ENCODE measurements at regions not wholly inside any gene's neighbourhood (a gene's known extent, or its start where the extent isn't known, plus 50 kb on each side); places are given as distances from the start of the nearest gene placed in this dataset.

DNA sequence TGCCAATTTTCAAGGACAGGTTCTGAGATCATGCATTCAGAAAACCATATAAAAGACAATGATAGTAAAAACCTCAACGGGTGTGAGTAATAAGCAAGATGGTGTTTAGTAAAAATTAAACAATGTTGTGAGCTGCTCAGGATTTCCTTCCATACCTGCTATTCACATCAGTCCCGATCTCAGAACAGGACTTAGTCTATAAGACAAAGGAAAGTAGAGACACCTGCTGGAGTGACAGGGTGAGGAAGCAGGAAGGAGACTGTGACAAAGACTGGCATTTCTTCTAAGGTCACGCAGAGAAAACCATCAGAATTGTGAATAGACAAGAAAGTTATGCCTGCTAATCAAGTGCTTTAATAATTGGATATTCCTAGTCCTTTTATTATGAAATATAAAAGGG lies 648.0 kb downstream of the DACH1 start:
- TF ChIP-seq RAD21 (conservative IDR thresholded peaks at IDR 0.05), result peak; percentile 49
- TF ChIP-seq SMC3 (conservative IDR thresholded peaks at IDR 0.05; ENCODE audit: poor library complexity), result peak; percentile 41
- no peak for TF ChIP-seq MXI1 (conservative IDR thresholded peaks at IDR 0.05; ENCODE audit: poor library complexity, severe bottlenecking)
- TF ChIP-seq, protein P1, sequence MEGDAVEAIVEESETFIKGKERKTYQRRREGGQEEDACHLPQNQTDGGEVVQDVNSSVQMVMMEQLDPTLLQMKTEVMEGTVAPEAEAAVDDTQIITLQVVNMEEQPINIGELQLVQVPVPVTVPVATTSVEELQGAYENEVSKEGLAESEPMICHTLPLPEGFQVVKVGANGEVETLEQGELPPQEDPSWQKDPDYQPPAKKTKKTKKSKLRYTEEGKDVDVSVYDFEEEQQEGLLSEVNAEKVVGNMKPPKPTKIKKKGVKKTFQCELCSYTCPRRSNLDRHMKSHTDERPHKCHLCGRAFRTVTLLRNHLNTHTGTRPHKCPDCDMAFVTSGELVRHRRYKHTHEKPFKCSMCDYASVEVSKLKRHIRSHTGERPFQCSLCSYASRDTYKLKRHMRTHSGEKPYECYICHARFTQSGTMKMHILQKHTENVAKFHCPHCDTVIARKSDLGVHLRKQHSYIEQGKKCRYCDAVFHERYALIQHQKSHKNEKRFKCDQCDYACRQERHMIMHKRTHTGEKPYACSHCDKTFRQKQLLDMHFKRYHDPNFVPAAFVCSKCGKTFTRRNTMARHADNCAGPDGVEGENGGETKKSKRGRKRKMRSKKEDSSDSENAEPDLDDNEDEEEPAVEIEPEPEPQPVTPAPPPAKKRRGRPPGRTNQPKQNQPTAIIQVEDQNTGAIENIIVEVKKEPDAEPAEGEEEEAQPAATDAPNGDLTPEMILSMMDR (IDR thresholded peaks at IDR 0.05; ENCODE audit: poor library complexity, severe bottlenecking), result peak; percentile 53
- Histone ChIP-seq H3F3A (ENCODE audit: insufficient read depth, low read length, poor library complexity, severe bottlenecking) (no peaks in the 10 kb centered on the region), H2AFZ (ENCODE audit: low read depth, low read length) (no peak overlapping the region), H3K4me3 (ENCODE audit: low read length) (no peak overlapping the region), H3K4me2 (ENCODE audit: low read length) (no peak overlapping the region), H3K27ac (ENCODE audit: low read length) (no peak overlapping the region), H3K27me3 (ENCODE audit: insufficient read depth, low read depth, low read length) (no peaks in the 10 kb centered on the region), H3K9me3 (ENCODE audit: low read length) (no peaks in the 10 kb centered on the region), H3K9me2 (ENCODE audit: insufficient read depth, low read length) (no peaks in the 10 kb centered on the region), H4K20me1 (ENCODE audit: insufficient read depth) (no peaks in the 10 kb centered on the region), H3K9ac (ENCODE audit: low read length) (no peak overlapping the region), H3K36me3 (ENCODE audit: insufficient read depth, low read length) (no peaks in the 10 kb centered on the region), H3K79me2 (replicated peaks; ENCODE audit: insufficient read depth, low read length) (no peaks in the 10 kb centered on the region)

DNA sequence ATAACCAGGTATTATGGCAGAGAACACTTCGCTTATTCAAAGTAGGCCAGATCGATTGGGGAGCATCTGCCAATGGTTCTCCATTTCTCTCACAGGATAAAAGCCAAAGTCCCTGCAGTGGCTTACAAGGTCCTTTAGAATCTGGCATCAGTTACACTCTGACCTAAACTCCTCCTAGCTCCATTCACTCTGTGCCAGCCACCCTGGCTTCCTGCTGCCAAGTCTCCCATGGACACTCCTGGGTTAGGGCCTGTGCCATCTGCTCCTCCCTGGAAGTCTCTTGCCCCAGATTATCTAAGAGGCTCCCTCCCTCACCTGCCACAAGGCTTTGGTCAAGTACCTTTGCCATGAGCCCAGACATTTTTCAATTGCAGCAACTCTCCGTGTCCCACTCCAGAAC lies 649.2 kb downstream of the DACH1 start:
- TF ChIP-seq EZH2 (IDR thresholded peaks at IDR 0.05; ENCODE audit: borderline replicate concordance, insufficient read depth, low read length, poor library complexity, severe bottlenecking), result no peak
- TF ChIP-seq RAD21 (conservative IDR thresholded peaks at IDR 0.05), result no peak
- TF ChIP-seq POLR2AphosphoS5 (IDR thresholded peaks at IDR 0.05), result no peak
- TF ChIP-seq SMC3 (conservative IDR thresholded peaks at IDR 0.05; ENCODE audit: poor library complexity), result no peak
- TF ChIP-seq, protein P1 (IDR thresholded peaks at IDR 0.05; ENCODE audit: poor library complexity, severe bottlenecking), result no peak
- TF ChIP-seq TAF1 (IDR thresholded peaks at IDR 0.05; ENCODE audit: low read depth), result no peak
- TF ChIP-seq MXI1 (conservative IDR thresholded peaks at IDR 0.05; ENCODE audit: poor library complexity, severe bottlenecking), result no peak
- TF ChIP-seq EP300 (conservative IDR thresholded peaks at IDR 0.05; ENCODE audit: poor library complexity, severe bottlenecking), result no peak
- TF ChIP-seq, protein P2, sequence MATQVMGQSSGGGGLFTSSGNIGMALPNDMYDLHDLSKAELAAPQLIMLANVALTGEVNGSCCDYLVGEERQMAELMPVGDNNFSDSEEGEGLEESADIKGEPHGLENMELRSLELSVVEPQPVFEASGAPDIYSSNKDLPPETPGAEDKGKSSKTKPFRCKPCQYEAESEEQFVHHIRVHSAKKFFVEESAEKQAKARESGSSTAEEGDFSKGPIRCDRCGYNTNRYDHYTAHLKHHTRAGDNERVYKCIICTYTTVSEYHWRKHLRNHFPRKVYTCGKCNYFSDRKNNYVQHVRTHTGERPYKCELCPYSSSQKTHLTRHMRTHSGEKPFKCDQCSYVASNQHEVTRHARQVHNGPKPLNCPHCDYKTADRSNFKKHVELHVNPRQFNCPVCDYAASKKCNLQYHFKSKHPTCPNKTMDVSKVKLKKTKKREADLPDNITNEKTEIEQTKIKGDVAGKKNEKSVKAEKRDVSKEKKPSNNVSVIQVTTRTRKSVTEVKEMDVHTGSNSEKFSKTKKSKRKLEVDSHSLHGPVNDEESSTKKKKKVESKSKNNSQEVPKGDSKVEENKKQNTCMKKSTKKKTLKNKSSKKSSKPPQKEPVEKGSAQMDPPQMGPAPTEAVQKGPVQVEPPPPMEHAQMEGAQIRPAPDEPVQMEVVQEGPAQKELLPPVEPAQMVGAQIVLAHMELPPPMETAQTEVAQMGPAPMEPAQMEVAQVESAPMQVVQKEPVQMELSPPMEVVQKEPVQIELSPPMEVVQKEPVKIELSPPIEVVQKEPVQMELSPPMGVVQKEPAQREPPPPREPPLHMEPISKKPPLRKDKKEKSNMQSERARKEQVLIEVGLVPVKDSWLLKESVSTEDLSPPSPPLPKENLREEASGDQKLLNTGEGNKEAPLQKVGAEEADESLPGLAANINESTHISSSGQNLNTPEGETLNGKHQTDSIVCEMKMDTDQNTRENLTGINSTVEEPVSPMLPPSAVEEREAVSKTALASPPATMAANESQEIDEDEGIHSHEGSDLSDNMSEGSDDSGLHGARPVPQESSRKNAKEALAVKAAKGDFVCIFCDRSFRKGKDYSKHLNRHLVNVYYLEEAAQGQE (IDR thresholded peaks at IDR 0.05; ENCODE audit: borderline replicate concordance), result no peak
- Histone ChIP-seq H3F3A (ENCODE audit: insufficient read depth, low read length, poor library complexity, severe bottlenecking) (no peaks in the 10 kb centered on the region), H3K9ac (ENCODE audit: low read length) (no peak overlapping the region), H2AFZ (ENCODE audit: low read depth, low read length) (no peak overlapping the region), H3K27ac (ENCODE audit: low read length) (no peak overlapping the region), H3K36me3 (ENCODE audit: insufficient read depth, low read length) (no peaks in the 10 kb centered on the region), H3K9me3 (ENCODE audit: low read length) (no peaks in the 10 kb centered on the region), H3K27me3 (ENCODE audit: insufficient read depth, low read depth, low read length) (no peaks in the 10 kb centered on the region), H3K4me3 (ENCODE audit: low read length) (no peak overlapping the region), H3K4me2 (ENCODE audit: low read length) (no peak overlapping the region), H3K79me2 (replicated peaks; ENCODE audit: insufficient read depth, low read length) (no peaks in the 10 kb centered on the region), H4K20me1 (ENCODE audit: insufficient read depth) (no peaks in the 10 kb centered on the region), H3K9me2 (ENCODE audit: insufficient read depth, low read length) (no peaks in the 10 kb centered on the region)

Measured in neural cell (in vitro differentiated cells).